ENCODE measurements at regions not wholly inside any gene's neighbourhood (a gene's known extent, or its start where the extent isn't known, plus 50 kb on each side); places are given as distances from the start of the nearest gene placed in this dataset.

DNA sequence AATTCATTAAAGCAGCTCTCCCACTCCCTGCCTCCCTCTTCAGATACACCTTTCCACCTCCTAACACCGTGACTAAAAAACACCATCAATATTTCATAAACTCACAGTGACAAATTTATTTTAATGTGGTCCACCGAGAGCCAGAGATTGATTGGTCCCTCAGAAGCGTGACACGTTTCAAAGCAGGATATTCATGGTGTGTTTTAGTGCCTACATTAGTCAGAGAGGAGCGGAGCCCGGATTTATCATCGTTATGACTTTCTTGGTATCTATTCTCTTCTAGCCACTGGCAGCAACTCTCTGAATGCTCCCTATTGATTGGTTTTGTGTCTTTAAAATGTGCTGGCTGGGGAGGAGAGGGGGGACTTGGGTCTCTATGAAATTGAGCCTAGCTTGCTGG lies 265.3 kb downstream of the DHX35 start:
- Histone ChIP-seq H3K4me3 (ENCODE audit: low read depth in 1 of 2, low read length in 1 of 2) (no peak overlapping the region), H3K27ac (no peak overlapping the region), H3K4me1 (ENCODE audit: control insufficient read depth in 1 of 2, insufficient read depth in 1 of 2, low read depth in 1 of 2, low read length in 1 of 2) (no peaks in the 10 kb centered on the region), H3K36me3 (no peaks in the 10 kb centered on the region), H3K9me3 (no peaks in the 10 kb centered on the region), H3K27me3 (no peaks in the 10 kb centered on the region)
- TF ChIP-seq, protein P1, sequence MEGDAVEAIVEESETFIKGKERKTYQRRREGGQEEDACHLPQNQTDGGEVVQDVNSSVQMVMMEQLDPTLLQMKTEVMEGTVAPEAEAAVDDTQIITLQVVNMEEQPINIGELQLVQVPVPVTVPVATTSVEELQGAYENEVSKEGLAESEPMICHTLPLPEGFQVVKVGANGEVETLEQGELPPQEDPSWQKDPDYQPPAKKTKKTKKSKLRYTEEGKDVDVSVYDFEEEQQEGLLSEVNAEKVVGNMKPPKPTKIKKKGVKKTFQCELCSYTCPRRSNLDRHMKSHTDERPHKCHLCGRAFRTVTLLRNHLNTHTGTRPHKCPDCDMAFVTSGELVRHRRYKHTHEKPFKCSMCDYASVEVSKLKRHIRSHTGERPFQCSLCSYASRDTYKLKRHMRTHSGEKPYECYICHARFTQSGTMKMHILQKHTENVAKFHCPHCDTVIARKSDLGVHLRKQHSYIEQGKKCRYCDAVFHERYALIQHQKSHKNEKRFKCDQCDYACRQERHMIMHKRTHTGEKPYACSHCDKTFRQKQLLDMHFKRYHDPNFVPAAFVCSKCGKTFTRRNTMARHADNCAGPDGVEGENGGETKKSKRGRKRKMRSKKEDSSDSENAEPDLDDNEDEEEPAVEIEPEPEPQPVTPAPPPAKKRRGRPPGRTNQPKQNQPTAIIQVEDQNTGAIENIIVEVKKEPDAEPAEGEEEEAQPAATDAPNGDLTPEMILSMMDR (IDR thresholded peaks at IDR 0.05) = no peak

DNA sequence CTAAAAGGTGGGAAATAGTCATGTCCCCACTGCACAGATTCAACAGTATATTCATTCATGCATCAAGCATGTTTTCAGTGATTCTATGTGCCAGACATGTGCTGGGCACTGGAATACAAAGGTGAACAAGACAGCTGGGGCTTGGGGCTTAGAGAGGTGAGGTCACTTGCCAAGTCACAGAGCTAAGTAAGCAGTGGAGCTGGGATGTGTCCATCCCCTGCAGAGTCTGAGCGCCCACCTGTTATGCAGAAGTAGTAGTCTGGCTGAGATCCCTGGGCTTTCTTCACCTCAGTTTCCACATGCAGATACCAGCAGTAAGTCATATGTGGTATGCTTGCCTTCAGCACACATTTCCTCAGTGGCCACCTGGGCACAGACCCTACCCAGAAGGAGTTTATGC lies 263.8 kb downstream of the DHX35 start:
- no peak overlapping the region for H3K4me3 ChIP-seq (ENCODE audit: low read depth in 1 of 2, low read length in 1 of 2)
- TF ChIP-seq, protein P1 (IDR thresholded peaks at IDR 0.05) = no peak
- H3K9me3 ChIP-seq = no peaks in the 10 kb centered on the region
- no peaks in the 10 kb centered on the region for H3K36me3 ChIP-seq
- no peak overlapping the region for H3K27ac ChIP-seq
- no peaks in the 10 kb centered on the region for H3K4me1 ChIP-seq (ENCODE audit: control insufficient read depth in 1 of 2, insufficient read depth in 1 of 2, low read depth in 1 of 2, low read length in 1 of 2)
- H3K27me3 ChIP-seq = no peaks in the 10 kb centered on the region

DNA sequence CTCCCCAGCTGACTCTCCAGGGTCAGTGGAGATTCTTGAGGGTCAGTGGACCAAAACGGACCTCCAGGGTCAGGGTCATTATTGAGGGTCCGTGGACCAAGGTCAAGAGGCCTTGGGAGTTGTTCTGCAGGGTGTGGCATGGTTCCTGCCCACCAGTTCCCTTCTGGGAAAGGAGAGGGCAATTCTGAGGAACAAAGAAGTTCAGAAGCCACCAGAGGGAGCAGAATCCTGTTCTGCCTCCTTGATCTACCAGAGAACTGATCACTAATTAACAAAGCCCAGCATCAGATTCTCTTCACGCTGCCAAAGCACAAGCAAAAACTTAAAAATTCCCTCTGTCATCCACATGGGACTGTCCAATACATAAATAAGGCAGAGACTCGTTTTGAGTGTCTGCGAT lies 263.4 kb downstream of the DHX35 start:
- H3K9me3 ChIP-seq = no peaks in the 10 kb centered on the region
- TF ChIP-seq, protein P1 (IDR thresholded peaks at IDR 0.05) = no peak

DNA sequence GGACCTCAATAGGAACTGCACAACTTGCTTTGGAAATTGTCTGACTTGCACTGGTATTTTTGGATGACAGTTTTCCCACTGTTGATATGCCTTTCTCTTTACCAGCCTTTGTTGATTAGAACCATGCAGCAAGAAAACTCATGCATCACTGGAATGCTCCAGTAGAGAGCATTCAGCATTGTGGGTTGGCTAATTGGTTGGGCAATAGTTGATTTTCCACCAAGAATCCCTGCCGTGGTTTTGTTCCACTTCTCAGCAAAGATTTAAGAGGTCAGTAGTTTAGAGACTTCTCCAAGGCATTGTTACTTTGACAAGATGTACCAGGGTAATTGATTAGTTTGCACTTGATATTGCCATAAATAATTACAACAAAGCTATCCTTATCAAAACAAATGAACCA lies 260.0 kb downstream of the DHX35 start:
- no peaks in the 10 kb centered on the region for H3K4me1 ChIP-seq (ENCODE audit: control insufficient read depth in 1 of 2, insufficient read depth in 1 of 2, low read depth in 1 of 2, low read length in 1 of 2)
- no peak overlapping the region for H3K4me3 ChIP-seq (ENCODE audit: low read depth in 1 of 2, low read length in 1 of 2)
- no peaks in the 10 kb centered on the region for H3K27me3 ChIP-seq
- TF ChIP-seq, protein P1 (IDR thresholded peaks at IDR 0.05) = no peak
- no peaks in the 10 kb centered on the region for H3K36me3 ChIP-seq
- H3K27ac ChIP-seq = no peak overlapping the region
- no peaks in the 10 kb centered on the region for H3K9me3 ChIP-seq

More for the DNA sequence above, 263.4 kb downstream of the DHX35 start:
- no peaks in the 10 kb centered on the region for H3K27me3 ChIP-seq
- H3K27ac ChIP-seq = no peak overlapping the region
- H3K4me1 ChIP-seq (ENCODE audit: control insufficient read depth in 1 of 2, insufficient read depth in 1 of 2, low read depth in 1 of 2, low read length in 1 of 2) = no peaks in the 10 kb centered on the region
- no peaks in the 10 kb centered on the region for H3K36me3 ChIP-seq
- H3K4me3 ChIP-seq (ENCODE audit: low read depth in 1 of 2, low read length in 1 of 2) = no peak overlapping the region

DNA sequence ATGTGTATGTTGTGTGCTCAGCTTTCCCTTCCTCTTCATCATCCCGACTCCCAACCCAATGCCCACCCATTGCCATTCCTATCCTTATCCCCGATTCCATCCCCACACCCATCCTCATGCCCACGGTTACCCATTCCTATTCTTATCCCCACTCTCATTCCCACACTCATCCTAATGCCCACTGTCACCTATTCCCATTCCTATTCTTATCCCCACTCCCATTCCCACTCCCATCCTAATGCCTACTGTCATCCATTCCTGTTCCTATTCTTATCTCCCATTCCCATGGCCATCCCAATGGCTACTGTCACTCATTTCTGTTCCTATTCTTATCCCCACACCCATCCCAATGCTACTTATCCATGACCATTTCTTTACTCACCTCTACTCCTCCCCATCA lies 254.1 kb downstream of the DHX35 start:
- Histone ChIP-seq H3K27me3 (no peaks in the 10 kb centered on the region), H3K9me3 (no peaks in the 10 kb centered on the region), H3K4me3 (ENCODE audit: low read depth in 1 of 2, low read length in 1 of 2) (no peak overlapping the region), H3K27ac (no peak overlapping the region), H3K36me3 (no peaks in the 10 kb centered on the region), H3K4me1 (ENCODE audit: control insufficient read depth in 1 of 2, insufficient read depth in 1 of 2, low read depth in 1 of 2, low read length in 1 of 2) (no peaks in the 10 kb centered on the region)
- TF ChIP-seq, protein P1 (IDR thresholded peaks at IDR 0.05) = no peak

DNA sequence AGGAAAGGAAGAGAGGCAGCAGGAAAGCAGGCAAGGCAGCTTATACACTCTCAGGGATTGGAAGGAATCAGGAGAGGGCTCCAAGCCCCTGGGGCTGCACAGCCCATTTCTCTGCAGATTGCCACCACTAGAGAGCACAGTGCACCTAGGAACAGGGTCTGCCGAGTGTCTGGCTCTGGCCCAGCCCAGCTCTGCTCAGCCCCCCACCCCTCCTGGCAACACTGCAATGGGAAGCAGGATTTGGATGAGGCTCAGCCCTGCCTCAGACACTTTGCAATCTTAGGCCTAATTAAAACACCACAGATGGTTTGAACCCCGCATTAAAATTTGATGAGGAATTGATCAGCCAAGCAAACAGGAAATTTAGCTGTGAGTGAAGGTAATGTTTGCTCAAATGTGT lies 252.7 kb downstream of the DHX35 start:
- TF ChIP-seq, protein P1 (IDR thresholded peaks at IDR 0.05) = no peak
- H3K4me3 ChIP-seq (ENCODE audit: low read depth in 1 of 2, low read length in 1 of 2) = no peak overlapping the region
- H3K27me3 ChIP-seq = no peaks in the 10 kb centered on the region
- H3K27ac ChIP-seq = no peak overlapping the region
- H3K36me3 ChIP-seq = no peaks in the 10 kb centered on the region
- H3K4me1 ChIP-seq (ENCODE audit: control insufficient read depth in 1 of 2, insufficient read depth in 1 of 2, low read depth in 1 of 2, low read length in 1 of 2) = no peaks in the 10 kb centered on the region
- H3K9me3 ChIP-seq = no peaks in the 10 kb centered on the region

Data from neutrophil (primary cell).